GM19324 (cell line): ENCODE measurements at regions not wholly inside any gene's neighbourhood (a gene's known extent, or its start where the extent isn't known, plus 50 kb on each side); places are given as distances from the start of the nearest gene placed in this dataset.

Experiments
- ATAC-seq: cut with Tn5 transposase; IDR thresholded peaks from one replicate; pipeline ENCODE4 v1.9.1; 2021; ENCODE audit warnings: mild to moderate bottlenecking, moderate library complexity; ENCODE audit not compliant: unreplicated experiment, low FRiP score

DNA sequence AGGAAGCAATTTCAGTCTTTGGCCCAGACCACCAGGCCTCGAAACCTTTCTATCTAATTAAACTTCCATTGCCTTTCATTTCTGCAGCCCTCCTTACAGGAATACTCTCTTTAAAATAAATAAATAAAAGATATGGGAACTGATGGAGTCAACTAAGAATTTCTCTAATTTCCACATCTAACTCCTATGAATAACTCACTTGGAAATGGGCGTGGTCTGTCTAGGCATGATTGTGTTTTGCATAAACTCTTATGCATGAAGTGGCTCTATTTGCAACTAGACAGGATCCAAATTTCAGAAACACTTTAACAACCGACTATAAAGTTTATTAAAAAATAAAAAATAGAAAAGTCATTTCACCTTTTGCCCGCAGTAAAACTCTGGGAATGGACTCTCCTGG, 199.5 kb downstream of the ADSS2 start:
- ATAC-seq: no peak

DNA sequence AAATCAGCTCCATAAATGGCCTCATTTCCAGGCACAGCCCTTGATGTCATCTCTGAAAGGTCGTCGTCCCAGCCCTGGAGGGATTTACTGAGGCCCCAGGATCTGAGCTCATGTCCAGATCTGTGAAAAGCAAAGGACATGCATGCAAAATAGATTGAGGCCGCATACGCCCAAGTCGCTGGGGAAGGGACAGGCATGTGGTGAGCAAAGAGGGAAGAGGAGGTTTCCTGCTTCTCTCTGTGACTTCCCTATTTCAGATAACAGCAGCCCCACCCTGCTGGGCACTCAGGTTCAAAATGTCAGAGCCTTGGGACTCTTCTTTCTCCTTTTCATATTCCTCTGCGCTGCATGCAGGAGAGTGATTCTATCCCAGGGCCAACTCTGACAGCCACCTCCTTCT, 197.2 kb downstream of the ADSS2 start:
- ATAC-seq: no peak

DNA sequence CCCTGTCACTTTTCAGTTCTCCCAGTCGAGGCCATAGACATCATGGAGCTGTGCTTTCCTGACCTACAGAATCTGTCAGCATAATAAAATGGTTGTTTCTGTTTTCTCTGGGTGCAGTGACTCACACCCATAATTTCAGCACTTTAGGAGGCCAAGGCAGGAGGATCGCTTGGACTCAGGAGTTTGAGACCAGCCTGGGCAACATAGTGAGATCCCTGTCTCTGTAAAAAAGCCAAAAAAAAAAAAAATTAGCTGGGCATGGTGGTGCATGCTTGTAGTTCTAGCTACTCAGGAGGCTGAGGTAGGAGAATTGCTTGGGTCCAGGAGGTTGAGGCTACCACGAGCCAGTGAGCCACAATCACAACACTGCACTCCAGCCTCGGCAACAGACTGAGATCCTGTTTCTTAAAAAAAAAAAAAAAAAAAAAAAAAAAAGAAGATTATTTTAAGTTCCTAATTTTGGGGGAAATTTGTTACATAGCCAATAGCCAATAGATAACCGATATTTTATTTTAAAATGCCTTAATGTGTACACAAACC, 196.2 kb downstream of the ADSS2 start:
- no peak for ATAC-seq

DNA sequence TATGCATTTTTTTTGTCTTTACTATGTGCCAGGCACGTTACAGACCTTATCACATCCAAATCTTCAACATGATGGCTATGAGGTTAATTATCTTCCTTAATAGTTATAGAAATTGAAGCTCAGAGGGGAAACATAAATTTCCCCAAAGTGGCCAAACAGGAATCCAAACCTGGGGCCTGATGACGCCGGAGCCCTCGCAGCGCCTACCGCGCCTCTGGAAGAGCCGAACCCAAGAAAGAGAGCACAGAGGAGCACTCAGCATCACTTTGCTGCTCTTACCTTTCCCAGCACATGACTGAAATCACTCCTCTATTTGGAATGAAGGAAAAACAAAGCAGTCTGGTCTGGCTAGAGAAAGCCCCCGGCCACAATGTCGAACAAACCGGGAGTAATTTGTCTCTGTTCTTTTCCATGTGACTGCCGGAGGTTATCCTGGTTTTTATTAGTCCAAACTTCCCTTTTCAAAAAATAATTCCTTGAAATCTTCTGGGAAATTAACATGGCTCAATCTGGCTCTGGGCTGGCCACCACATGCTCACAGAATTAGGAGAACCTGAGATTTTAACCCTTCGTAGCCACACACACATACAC, 195.5 kb downstream of the ADSS2 start:
- ATAC-seq: no peak

DNA sequence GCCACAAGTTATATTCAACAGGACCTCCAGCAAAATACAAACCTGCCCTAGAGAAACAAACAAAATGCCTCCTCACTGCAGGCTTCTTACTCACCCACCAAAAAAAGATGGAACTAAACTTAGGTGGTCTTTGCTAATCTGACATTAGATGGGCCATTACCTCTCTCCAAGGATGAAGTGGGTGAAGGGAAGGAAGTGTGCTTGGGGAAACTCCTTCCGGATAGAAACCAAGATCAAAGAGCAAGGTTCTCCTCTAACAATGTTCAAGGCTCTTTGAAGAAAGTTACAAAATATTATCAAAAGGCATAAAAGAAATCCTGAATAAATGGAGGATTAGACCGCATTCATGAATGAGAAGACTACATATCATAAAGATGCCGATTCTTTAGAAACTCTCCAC, 187.5 kb downstream of the ADSS2 start:
- ATAC-seq: no peak

DNA sequence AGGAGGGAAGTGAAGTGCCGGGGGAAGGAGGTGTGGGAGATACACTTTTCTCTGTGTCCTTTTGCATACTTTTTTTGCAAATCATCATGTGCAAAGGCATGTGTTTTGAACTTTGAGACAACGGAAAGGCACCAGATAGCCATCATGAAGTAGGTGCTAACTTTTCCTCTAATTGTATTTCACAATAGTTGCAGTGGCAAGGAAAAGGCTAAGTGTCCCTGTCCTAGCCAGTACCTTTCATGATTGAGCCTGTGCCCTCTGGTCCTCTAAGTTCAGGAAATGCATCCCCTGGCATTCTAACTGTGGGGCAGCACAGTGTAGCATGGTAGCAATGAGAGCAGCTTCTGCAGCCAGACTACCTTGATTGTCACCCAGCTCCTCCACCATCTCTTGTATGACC, 186.2 kb downstream of the ADSS2 start:
- no peak for ATAC-seq

- ATAC-seq: no peak
Measured at GRCh38 chr1:244269169-244269568, 182.5 kb downstream of the ADSS2 start.

- no peak for ATAC-seq
Measured at GRCh38 chr1:244271004-244271403, 180.7 kb downstream of the ADSS2 start.

- ATAC-seq: no peak
Measured at GRCh38 chr1:244271691-244272308, 179.9 kb downstream of the ADSS2 start.

- no peak for ATAC-seq
Measured at GRCh38 chr1:244272471-244273261, 179.0 kb downstream of the ADSS2 start.

DNA sequence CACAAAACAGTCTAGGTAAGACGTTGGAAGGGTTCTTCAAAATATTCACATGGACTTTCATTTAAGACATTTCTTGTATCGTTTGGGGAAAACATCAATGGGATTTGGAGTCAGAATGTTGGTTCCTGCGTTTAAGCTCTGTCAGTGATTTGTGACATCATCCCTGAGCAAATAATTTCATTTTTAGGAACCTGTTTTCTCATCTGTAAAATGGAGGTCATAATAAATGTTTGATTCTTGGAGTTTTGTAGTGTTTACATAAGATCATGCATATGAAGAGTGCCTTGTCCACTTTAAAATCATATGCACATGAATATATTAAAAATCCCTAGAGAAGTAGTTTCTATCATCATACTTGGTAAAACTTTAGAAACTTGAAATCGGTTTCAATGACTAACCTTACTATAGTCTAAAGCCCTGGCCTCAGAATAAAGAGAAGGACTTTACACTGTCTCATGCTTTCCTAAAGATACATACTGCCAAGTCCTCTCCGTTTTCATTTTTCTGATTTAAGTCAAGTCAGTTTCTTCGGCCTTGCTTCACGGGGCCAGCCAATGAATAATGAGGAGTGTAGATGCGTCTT, 178.4 kb downstream of the ADSS2 start:
- ATAC-seq: no peak

- ATAC-seq: no peak
Measured at GRCh38 chr1:244273845-244274619, 177.7 kb downstream of the ADSS2 start.

- ATAC-seq: no peak
Measured at GRCh38 chr1:244276646-244277045, 175.1 kb downstream of the ADSS2 start.

DNA sequence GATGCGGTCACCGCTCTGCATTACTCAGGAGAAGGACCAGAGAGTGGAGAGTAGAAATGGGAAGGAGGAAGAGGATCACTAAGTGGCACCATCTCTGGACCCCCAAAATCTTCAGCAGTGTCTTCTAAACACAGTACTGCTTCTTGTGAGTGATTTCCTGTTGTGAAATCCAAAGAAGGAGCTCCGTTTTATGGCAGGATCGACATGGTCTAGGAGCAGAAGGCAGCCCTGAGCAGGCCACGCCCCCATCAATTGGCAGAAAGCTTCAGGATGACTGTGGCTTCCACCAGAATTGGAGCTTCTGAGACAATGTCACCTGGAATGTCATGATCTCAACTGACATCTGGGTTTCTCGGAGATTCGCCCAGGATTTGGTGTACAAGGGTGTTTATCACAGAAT, 171.5 kb downstream of the ADSS2 start:
- no peak for ATAC-seq

DNA sequence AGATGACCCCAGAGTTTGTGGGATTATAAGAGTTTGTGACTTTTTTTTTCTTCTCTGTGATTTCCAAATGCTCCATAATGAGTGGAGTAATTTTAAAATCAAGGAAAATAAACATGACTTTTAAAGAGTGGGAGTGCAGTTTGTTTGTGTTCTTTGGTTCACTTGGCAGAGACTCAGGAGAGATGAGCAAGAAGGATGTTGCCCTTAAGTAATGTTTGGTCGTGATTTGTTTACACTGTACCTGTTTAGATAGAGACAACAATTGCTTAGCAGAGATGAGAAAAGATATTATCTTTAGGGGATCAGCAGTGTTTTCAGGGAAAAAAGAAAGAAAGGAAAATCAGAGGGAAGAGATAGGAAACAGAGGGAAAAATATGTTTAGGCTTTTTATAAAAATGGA, 170.8 kb downstream of the ADSS2 start:
- no peak for ATAC-seq

- ATAC-seq: no peak
Measured at GRCh38 chr1:244283772-244284171, 167.9 kb downstream of the ADSS2 start.

DNA sequence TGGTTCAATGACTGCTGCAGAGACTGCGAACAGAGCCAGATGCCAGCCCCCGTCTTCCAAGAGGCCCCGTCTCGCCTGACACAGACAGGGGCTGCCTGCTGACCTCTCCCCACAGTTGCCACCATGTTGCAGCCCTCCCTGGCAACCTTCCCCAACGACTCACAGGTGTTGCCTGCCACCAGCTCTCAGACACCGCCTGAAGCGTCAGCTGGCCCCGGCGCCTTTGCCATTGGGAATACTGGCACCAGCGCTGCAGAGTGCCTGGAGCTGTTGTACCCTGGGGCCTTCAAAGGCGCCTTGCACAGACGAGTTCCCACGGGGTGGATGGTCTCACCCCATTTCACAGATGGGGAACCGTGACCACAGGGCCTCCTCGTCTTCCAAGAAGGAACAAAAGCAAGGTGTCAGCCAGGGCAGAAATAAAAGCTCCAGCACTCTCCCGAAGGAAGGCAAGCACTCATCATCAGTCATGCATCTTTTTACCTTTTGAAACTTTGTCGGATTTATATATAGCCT, 167.0 kb downstream of the ADSS2 start:
- ATAC-seq: no peak

- ATAC-seq: no peak
Measured at GRCh38 chr1:244286341-244286740, 165.4 kb downstream of the ADSS2 start.

DNA sequence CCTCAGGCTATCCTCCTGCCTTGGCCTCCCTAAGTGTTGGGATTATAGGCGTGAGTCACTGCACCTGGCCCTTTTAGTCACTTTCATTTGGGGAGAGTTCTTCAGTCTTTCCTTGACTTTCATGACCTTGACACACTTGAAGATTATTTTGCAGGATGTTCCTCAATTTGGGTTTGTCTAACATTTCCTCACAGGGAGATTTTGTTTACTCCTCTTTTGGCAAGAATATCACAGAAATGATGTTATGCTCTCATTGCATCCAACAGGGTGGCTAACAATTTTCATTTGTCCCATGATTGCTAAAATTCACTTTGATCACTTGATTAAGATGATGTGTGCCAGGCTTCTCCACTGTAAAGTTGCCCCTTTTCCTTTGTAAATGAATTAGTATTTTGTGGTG, 164.0 kb downstream of the ADSS2 start:
- ATAC-seq: no peak

DNA sequence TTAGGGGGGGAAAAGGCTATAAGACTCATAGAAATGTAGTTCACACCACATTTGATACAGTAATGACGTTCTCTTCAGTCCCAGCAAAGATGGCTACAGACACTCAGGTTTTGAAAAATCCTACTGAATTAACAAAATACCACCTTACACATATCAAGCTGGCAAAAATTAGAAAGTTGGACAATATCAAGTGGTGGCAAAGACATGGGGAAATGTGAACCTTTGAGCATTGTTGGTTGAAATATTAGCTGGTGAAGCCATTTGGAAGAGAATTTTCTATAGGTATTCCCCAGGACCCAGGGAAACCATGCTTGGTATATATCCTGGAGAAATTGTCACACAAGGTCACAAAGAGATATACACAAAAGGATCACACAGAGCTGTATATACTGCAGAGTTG, 163.0 kb downstream of the ADSS2 start:
- ATAC-seq: no peak
